GM19238 (cell line): ENCODE measurements at regions not wholly inside any gene's neighbourhood (a gene's known extent, or its start where the extent isn't known, plus 50 kb on each side); places are given as distances from the start of the nearest gene placed in this dataset.
A peak's percentile ranks its signal among the peaks of the same experiment; 100 is the strongest.
"Not testable (repeated sequence)": the region's sequence is repeated elsewhere in the genome, so short reads cannot be mapped to it uniquely, and the experiment has no call there.

Experiments
- DNase-seq: peaks from one replicate; pipeline ENCODE4 v3.0.0; 2011; ENCODE audit warnings: low spot score; ENCODE audit not compliant: insufficient read length

DNA sequence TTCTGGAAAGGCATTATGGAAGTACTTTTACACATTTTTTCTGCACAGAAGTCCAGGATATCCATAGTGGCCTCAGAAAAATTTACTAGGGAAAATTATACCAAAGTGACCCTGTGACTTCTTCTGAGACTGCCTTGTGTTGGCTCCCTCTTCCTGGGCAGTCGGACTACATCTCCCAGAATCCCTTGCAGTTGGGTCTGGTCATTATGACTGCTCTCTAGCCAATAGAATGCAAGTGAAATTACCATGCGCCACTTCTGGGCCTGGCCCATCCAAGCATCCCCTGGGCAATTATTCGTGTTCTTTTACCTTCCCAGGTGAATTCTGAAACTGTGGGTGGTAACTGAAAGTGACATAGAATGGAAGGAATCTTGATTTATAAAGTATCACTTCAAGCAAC lies 430.9 kb downstream of the ACTR3B start:
- DNase-seq = no peak

- DNase-seq = no peak
These were observed 431.4 kb downstream of the ACTR3B start for GRCh38 chr7:153190986-153191385.

- no peak for DNase-seq
These were observed 433.6 kb downstream of the ACTR3B start for GRCh38 chr7:153193144-153193595.

DNA sequence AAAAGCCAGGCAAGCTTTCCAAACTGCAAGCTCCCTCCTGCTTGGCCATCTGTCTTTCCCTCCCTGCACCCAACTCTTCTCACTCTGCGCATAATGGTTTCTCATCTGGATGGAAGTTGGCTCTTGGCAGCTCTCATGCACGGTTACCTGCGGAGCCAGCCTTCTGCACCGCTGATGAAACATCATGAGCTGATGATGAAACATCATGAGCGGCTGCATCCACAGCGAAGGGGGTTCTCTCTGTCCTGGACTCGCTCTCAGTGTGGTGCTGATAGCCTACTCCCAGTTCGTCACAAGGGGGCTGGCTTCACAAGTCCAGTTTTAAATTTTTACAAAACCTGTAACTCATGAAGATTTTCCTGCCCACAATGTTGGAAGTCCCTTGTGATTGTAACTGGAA lies 457.5 kb downstream of the ACTR3B start:
- no peak for DNase-seq

DNA sequence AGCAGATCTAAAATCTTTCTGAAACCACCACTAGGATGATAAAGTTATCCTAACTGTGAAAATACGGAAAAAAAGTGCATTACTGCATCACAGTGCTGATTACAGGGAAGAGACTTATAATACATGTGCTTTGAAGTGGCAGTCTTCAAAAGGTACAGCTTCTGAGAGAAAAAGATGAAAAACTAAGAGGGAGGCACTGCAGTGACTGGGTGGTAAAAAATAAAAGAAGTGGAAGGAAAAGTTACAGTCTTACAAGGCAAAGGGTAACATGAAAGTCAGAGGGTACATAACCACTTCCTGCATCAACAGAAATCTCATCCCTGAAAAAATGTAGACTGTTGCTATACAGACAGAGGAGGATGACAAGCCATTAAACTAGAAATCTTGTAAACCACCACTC lies 465.3 kb downstream of the ACTR3B start:
- DNase-seq = no peak

GRCh38 chr7:153245136-153245535 lies 485.6 kb downstream of the ACTR3B start:
- DNase-seq = not testable (repeated sequence)

DNA sequence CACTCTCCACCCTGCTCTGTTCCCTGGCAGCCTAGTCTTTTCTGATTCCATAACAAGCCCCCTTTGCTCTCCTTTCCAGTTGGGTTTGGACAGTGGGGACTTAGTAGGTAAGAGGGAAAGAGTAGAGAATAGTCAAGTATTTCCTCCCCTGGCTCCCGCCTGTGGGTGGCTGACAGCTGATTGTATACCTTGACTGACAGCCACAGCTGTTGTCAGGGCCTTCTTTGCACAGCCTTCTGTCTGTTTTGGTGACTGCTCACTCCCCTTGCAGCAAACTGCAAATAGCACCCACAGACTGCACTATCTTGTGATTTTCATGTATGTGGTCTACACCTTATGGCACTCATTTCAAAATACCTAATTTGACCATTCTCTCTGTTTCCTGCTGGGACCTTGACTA lies 486.3 kb downstream of the ACTR3B start:
- no peak for DNase-seq

DNA sequence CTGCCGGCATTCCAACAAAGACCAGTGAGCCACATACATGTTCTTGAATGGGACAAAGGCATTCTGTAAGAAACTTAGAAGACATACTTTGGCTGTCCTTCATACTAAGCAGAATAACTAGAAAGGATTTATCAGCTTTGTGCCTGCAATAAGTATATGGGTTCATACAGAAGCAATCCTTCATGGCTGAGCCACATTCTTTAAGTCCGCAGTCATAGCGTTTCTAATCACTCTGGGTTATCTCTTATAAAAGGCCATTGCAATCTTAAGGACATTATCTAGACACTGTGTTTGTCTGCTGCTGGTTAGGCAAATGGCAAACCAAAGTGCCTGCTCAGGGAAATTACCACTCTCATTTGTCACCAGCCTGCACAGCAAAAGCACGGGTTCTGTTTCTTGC lies 488.4 kb downstream of the ACTR3B start:
- DNase-seq = no peak

DNA sequence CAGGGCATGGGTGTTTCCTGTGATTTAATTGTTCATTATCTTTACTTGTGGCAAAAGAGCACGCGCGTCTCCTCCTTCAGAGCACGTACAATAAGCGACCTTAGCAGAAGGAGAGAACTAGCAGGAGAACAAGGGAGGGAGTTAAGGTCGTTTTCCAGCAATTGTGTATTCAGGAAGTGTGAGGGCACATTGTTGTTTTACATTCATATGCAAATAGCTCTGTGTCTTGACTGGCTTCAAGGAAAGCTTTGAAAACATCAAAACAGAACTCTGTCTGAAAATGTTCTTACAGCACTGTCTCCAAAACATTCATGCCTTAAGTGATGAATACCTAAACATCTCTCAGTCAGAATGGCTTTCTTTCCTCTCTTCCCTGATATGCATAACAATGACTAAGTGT lies 499.1 kb downstream of the ACTR3B start:
- DNase-seq = no peak

GRCh38 chr7:153276394-153276793 lies 516.8 kb downstream of the ACTR3B start:
- DNase-seq = no peak

DNA sequence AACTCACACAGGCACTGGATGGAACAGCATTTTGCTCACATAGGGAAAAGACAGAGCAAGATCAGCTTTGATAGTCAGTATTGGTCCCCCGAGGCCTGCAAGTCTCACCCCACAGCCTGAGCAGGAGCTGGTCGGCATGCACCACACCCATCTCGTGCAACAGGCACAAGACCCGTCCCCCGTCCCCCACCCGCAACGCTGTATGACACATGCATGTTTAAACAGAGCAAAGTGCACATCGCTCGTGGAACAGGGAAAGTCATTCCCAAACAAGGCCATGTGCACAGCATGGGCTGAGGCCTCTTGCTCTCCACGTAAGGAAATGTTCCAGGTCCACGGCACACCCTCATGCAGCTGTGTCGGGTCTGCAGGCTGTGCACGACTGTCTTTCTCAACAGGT lies 527.2 kb downstream of the ACTR3B start:
- no peak for DNase-seq

DNA sequence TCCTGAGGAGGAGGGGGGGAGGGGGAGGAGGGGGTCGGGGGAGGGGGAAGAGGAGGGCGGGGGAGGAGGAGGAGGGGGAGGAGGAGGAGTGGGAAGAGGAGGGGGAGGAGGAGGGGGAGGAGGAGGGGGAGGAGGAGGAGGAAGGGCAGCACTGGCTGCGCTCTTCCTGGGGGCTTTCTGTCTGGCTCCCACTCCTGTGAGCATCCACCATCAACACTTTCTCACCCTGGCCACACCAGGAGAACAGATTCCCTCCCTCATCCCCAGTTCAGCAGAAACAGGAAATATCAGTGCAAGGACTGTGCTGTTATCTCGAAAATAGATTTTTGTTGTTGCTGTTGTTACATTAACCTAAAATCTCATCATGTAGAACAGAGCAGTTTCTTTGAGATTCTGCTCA lies 530.5 kb downstream of the ACTR3B start:
- DNase-seq = no peak

- no peak for DNase-seq
These were observed 537.6 kb downstream of the ACTR3B start for GRCh38 chr7:153297141-153297540.

GRCh38 chr7:153301936-153302335 lies 542.4 kb downstream of the ACTR3B start:
- no peak for DNase-seq

DNA sequence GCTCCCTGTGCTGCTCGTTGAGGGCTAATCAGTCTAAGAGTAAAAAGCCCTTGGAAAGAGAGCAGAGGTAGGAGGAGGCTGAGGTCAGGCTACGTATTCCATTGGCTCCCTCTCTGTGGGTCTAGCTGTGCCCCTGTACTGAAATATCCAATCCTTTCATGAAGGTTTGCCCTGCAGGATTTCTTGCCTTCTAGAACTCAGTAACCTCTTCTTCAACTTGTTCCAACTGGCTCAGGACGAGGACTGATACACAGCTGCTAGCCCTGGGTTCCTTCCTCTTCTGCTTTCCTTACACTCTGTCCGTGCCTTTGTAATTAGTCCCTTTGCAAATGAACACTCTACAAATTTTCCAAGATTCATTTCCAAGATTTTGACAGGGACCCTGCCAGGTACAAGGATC lies 560.5 kb downstream of the ACTR3B start:
- no peak for DNase-seq

GRCh38 chr7:153320681-153321080 lies 561.1 kb downstream of the ACTR3B start:
- DNase-seq = no peak

- DNase-seq = no peak
These were observed 563.4 kb downstream of the ACTR3B start for GRCh38 chr7:153322991-153323390.

GRCh38 chr7:153324094-153324493 lies 564.5 kb downstream of the ACTR3B start:
- no peak for DNase-seq

DNA sequence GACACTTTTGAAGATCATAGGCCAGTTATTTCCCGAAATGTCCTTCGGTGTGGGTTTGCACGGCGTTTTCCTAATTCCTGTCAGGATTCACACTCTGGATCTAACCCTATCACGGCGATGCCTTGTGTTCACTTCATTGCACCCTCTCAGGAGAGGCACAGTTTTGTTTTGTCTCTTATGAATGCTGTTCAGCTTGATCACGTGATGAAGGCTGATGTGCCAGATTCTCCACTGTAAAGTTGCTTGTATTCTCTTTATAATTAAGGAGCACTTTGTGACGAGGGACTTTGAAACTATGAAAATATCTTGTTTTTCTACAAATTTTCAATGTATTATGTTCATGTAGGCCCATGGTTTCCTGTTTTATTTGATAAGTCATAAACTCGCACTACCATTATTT lies 568.1 kb downstream of the ACTR3B start:
- DNase-seq = no peak

DNA sequence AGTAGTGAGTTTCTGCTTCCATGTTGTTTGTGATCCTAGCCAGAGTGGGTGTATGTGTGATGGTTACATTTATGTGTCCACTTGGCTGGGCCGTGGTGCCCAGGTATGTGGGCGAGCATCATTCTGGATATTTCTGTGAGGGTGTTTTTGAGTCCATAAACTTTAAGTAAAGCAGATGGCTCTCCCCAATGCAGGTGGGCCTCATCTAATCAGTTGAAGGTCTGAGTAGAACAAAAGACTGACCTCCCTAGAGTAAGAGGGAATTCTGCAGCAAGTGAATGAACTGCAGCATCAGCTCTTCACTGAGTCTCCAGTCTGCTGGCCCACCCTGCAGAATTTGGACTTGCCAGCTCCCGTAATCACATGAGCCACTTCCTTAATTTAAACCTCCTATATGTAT lies 571.9 kb downstream of the ACTR3B start:
- DNase-seq = no peak

DNA sequence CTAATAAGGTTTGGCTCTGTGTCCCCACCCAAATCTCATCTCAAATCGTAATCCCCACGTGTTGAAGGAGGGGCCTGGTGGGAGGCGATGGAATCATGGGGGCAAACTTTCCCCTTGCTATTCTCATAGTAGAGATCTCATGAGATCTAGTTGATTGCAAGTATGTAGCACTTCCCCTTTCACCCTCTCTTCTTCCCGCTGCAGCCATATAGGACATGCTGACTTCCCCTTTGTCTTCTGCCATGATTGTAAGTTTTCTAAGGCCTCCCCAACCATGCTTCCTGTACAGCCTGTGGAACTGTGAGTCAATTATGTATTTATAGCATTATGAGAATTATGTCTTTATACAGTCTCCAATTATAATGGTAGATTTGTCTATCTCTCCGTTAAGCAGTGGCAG lies 594.5 kb downstream of the ACTR3B start:
- DNase-seq = no peak

GRCh38 chr7:153370092-153370491 lies 610.5 kb downstream of the ACTR3B start:
- DNase-seq = no peak

DNA sequence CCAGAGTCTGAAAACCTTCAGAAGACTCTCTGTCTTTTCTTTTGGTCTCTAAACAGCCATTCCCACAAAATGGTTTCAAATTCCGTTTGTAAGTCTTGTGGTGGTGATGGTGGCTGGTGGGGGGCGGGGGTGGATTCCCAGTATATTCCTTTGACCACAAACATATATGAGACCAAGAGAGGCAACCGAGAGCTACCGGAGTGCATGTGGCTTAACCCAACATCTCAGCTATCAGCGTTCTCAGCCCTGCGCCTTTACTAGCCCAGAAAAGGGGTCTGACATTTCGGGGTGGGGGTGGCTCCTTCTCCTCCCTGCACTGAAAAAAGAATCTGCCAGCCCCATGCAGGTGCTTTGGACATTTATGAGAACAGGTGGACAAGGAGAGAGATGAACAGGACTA lies 621.1 kb downstream of the ACTR3B start:
- no peak for DNase-seq

DNA sequence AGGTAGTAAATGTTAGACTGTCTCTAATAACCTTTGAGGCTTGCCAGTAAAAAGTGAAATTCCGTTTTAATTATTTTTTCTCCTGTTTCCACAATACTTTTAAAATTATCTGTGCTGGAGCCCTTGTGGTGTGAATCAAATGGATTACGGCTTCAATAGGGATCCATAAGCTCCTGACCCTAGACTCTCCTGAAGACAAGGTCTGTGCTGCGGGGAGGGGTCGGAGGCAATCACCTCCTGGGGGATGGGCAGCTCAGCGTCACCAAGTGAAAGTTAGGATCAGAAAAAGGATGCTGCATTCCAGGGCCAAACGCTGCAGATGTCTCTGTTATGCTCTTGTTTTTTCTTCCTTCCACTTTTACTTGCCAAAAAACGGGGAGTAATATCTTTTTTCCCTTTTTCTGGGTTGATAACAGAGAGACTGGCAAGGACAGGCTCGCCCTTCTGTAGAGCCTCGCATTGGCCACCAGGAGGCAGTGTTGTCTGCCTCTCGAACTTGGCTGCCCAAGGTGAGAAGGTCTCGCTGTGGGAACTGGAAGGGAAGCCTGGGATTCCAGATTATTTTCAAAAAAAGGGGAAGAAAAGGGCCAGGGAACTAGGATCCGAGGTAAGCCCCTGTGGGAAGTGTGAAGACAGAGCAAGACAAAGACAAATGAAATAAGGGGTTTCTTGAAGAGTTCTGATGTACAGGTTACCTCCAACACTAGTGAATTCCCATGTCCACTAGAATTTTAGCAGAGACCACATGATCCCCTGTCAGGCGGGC lies 621.9 kb downstream of the ACTR3B start:
- DNase-seq = peak; percentile 16
